ENCODE measurements at regions not wholly inside any gene's neighbourhood (a gene's known extent, or its start where the extent isn't known, plus 50 kb on each side); places are given as distances from the start of the nearest gene placed in this dataset.

DNA sequence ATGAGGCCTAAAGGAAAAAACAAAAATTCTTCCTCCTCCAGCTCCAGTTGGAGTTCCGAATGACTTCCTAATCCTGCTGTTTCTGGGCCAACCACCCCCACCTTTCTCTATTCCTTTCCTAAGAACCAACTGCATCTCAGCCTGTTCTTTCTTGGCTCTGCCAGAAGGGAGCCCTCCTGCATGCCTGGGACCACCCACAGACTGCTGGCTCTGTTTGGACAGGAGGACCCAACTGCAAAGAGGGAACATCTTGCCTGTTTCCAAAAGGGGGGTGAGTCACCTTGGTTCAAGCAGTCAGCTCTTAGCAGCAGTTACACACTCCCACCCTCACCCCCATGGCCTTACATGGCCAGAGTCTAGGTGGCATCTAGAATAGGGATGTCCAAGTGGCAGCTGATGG is 116.0 kb upstream of the PRICKLE2 start:
- peaks cover 0 to 3% of the 10 kb centered on the region in 2 donors for H3K4me1 ChIP-seq (ENCODE audit: control insufficient read depth in 2 of 2, insufficient read depth in 2 of 2, low read length in 1 of 2)

GRCh38 chr3:64340641-64341101 is 115.4 kb upstream of the PRICKLE2 start:
- Histone ChIP-seq H3K36me3 (ENCODE audit: control insufficient read depth in 2 of 2, insufficient read depth in 2 of 2, low read length in 1 of 2) (no peaks in the 10 kb centered on the region), H3K27ac (ENCODE audit: low read depth in 2 of 2, low read length in 1 of 2) (peak overlapping the region in 1 of 2 donors; percentile 31), H3K27me3 (ENCODE audit: control insufficient read depth in 1 of 2, insufficient read depth in 2 of 2, low read length in 2 of 2) (no peaks in the 10 kb centered on the region), H3K4me1 (ENCODE audit: control insufficient read depth in 2 of 2, insufficient read depth in 2 of 2, low read length in 1 of 2) (peaks cover 0 to 3% of the 10 kb centered on the region in 2 donors), H3K4me3 (ENCODE audit: low read depth in 1 of 2, low read length in 2 of 2) (no peak overlapping the region), H3K9me3 (ENCODE audit: control insufficient read depth in 2 of 2, insufficient read depth in 1 of 2, low read depth in 1 of 2, low read length in 1 of 2) (no peaks in the 10 kb centered on the region)
- WGBS, 2 donors: 67 to 72% methylated on average over 11 of the region's 11 CpGs

More for the DNA sequence above, 116.0 kb upstream of the PRICKLE2 start:
- H3K27ac ChIP-seq (ENCODE audit: low read depth in 2 of 2, low read length in 1 of 2): peak overlapping the region; percentile 10 to 15
- H3K9me3 ChIP-seq (ENCODE audit: control insufficient read depth in 2 of 2, insufficient read depth in 1 of 2, low read depth in 1 of 2, low read length in 1 of 2): no peaks in the 10 kb centered on the region
- WGBS, 2 donors: 70 to 79% methylated on average over 1 of the region's 1 CpG
- H3K27me3 ChIP-seq (ENCODE audit: control insufficient read depth in 1 of 2, insufficient read depth in 2 of 2, low read length in 2 of 2): no peaks in the 10 kb centered on the region
- H3K4me3 ChIP-seq (ENCODE audit: low read depth in 1 of 2, low read length in 2 of 2): no peak overlapping the region
- no peaks in the 10 kb centered on the region for H3K36me3 ChIP-seq (ENCODE audit: control insufficient read depth in 2 of 2, insufficient read depth in 2 of 2, low read length in 1 of 2)

DNA sequence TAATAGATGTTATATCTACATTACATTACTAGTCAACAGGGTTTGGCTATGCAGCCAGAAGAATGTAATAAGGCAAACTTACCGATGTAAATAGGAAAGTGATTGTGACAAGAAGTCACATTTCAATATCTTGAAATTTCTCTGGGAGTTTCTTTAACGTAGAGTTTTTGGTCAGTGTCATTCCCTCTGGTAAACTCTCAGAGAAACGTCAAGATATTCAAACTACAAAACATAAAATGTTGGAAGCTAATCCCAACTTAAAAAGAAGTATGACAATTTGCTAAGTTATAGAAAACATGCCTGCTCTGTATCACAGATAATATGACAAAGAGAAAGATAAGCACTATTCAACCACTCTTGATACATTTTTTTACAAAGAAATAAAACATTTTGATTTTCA is 111.2 kb upstream of the PRICKLE2 start:
- no peaks in the 10 kb centered on the region for H3K9me3 ChIP-seq (ENCODE audit: control insufficient read depth in 2 of 2, insufficient read depth in 1 of 2, low read depth in 1 of 2, low read length in 1 of 2)
- H3K4me3 ChIP-seq (ENCODE audit: low read depth in 1 of 2, low read length in 2 of 2): no peak overlapping the region
- H3K4me1 ChIP-seq (ENCODE audit: control insufficient read depth in 2 of 2, insufficient read depth in 2 of 2, low read length in 1 of 2): no peaks in the 10 kb centered on the region
- no peaks in the 10 kb centered on the region for H3K36me3 ChIP-seq (ENCODE audit: control insufficient read depth in 2 of 2, insufficient read depth in 2 of 2, low read length in 1 of 2)
- H3K27ac ChIP-seq (ENCODE audit: low read depth in 2 of 2, low read length in 1 of 2): no peak overlapping the region
- no peaks in the 10 kb centered on the region for H3K27me3 ChIP-seq (ENCODE audit: control insufficient read depth in 1 of 2, insufficient read depth in 2 of 2, low read length in 2 of 2)
- 80% methylated on average over 3 of the region's 3 CpGs for WGBS, 2 donors

GRCh38 chr3:64332459-64333350 is 107.4 kb upstream of the PRICKLE2 start:
- Histone ChIP-seq H3K4me1 (ENCODE audit: control insufficient read depth in 2 of 2, insufficient read depth in 2 of 2, low read length in 1 of 2) (no peaks in the 10 kb centered on the region), H3K27me3 (ENCODE audit: control insufficient read depth in 1 of 2, insufficient read depth in 2 of 2, low read length in 2 of 2) (no peaks in the 10 kb centered on the region), H3K27ac (ENCODE audit: low read depth in 2 of 2, low read length in 1 of 2) (no peak overlapping the region), H3K36me3 (ENCODE audit: control insufficient read depth in 2 of 2, insufficient read depth in 2 of 2, low read length in 1 of 2) (no peaks in the 10 kb centered on the region), H3K4me3 (ENCODE audit: low read depth in 1 of 2, low read length in 2 of 2) (no peak overlapping the region), H3K9me3 (ENCODE audit: control insufficient read depth in 2 of 2, insufficient read depth in 1 of 2, low read depth in 1 of 2, low read length in 1 of 2) (no peaks in the 10 kb centered on the region)
- 74 to 78% methylated on average over 9 of the region's 9 CpGs for WGBS, 2 donors

GRCh38 chr3:64331605-64332004 is 106.3 kb upstream of the PRICKLE2 start:
- no peaks in the 10 kb centered on the region for H3K27me3 ChIP-seq (ENCODE audit: control insufficient read depth in 1 of 2, insufficient read depth in 2 of 2, low read length in 2 of 2)
- H3K27ac ChIP-seq (ENCODE audit: low read depth in 2 of 2, low read length in 1 of 2): no peak overlapping the region
- H3K4me1 ChIP-seq (ENCODE audit: control insufficient read depth in 2 of 2, insufficient read depth in 2 of 2, low read length in 1 of 2): no peaks in the 10 kb centered on the region
- H3K36me3 ChIP-seq (ENCODE audit: control insufficient read depth in 2 of 2, insufficient read depth in 2 of 2, low read length in 1 of 2): no peaks in the 10 kb centered on the region
- 87 to 89% methylated on average over 12 of the region's 12 CpGs for WGBS, 2 donors
- no peak overlapping the region for H3K4me3 ChIP-seq (ENCODE audit: low read depth in 1 of 2, low read length in 2 of 2)
- H3K9me3 ChIP-seq (ENCODE audit: control insufficient read depth in 2 of 2, insufficient read depth in 1 of 2, low read depth in 1 of 2, low read length in 1 of 2): no peaks in the 10 kb centered on the region

DNA sequence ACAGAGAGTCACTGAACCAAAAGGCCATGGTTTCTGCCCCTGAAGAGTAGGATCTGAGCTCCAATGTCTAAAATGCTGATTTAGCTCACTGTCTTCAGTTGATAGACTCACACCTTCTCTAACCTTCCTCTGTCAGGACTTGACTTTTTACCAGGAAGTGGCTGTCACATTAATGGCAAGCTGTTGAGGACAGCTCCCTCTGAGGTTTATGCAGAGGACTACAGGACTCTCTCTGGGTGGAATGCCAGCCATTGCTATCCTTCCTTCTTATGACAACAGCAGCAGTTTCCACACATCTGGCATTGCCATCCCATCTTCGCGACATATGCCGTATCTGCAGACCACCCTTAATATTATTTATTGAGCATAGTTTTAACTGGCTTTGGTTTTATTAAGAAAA is 103.8 kb upstream of the PRICKLE2 start:
- H3K4me3 ChIP-seq (ENCODE audit: low read depth in 1 of 2, low read length in 2 of 2): no peak overlapping the region
- no peaks in the 10 kb centered on the region for H3K27me3 ChIP-seq (ENCODE audit: control insufficient read depth in 1 of 2, insufficient read depth in 2 of 2, low read length in 2 of 2)
- no peaks in the 10 kb centered on the region for H3K36me3 ChIP-seq (ENCODE audit: control insufficient read depth in 2 of 2, insufficient read depth in 2 of 2, low read length in 1 of 2)
- WGBS, 2 donors: 94 to 99% methylated on average over 3 of the region's 3 CpGs
- H3K4me1 ChIP-seq (ENCODE audit: control insufficient read depth in 2 of 2, insufficient read depth in 2 of 2, low read length in 1 of 2): no peaks in the 10 kb centered on the region
- H3K9me3 ChIP-seq (ENCODE audit: control insufficient read depth in 2 of 2, insufficient read depth in 1 of 2, low read depth in 1 of 2, low read length in 1 of 2): no peaks in the 10 kb centered on the region
- H3K27ac ChIP-seq (ENCODE audit: low read depth in 2 of 2, low read length in 1 of 2): no peak overlapping the region

- Histone ChIP-seq H3K27me3 (ENCODE audit: control insufficient read depth in 1 of 2, insufficient read depth in 2 of 2, low read length in 2 of 2) (no peaks in the 10 kb centered on the region), H3K27ac (ENCODE audit: low read depth in 2 of 2, low read length in 1 of 2) (peak overlapping the region; percentile 47 to 48), H3K4me1 (ENCODE audit: control insufficient read depth in 2 of 2, insufficient read depth in 2 of 2, low read length in 1 of 2) (no peaks in the 10 kb centered on the region), H3K9me3 (ENCODE audit: control insufficient read depth in 2 of 2, insufficient read depth in 1 of 2, low read depth in 1 of 2, low read length in 1 of 2) (no peaks in the 10 kb centered on the region), H3K4me3 (ENCODE audit: low read depth in 1 of 2, low read length in 2 of 2) (no peak overlapping the region), H3K36me3 (ENCODE audit: control insufficient read depth in 2 of 2, insufficient read depth in 2 of 2, low read length in 1 of 2) (no peaks in the 10 kb centered on the region)
- 75 to 77% methylated on average over 11 of the region's 11 CpGs for WGBS, 2 donors
Observed at GRCh38 chr3:64327100-64327804, 102.0 kb upstream of the PRICKLE2 start.

GRCh38 chr3:64321747-64322146 is 96.5 kb upstream of the PRICKLE2 start:
- H3K27me3 ChIP-seq (ENCODE audit: control insufficient read depth in 1 of 2, insufficient read depth in 2 of 2, low read length in 2 of 2): no peaks in the 10 kb centered on the region
- no peaks in the 10 kb centered on the region for H3K36me3 ChIP-seq (ENCODE audit: control insufficient read depth in 2 of 2, insufficient read depth in 2 of 2, low read length in 1 of 2)
- WGBS, 2 donors: 20 to 43% methylated on average over 1 of the region's 1 CpG
- no peak overlapping the region for H3K4me3 ChIP-seq (ENCODE audit: low read depth in 1 of 2, low read length in 2 of 2)
- no peaks in the 10 kb centered on the region for H3K9me3 ChIP-seq (ENCODE audit: control insufficient read depth in 2 of 2, insufficient read depth in 1 of 2, low read depth in 1 of 2, low read length in 1 of 2)
- no peaks in the 10 kb centered on the region for H3K4me1 ChIP-seq (ENCODE audit: control insufficient read depth in 2 of 2, insufficient read depth in 2 of 2, low read length in 1 of 2)
- no peak overlapping the region for H3K27ac ChIP-seq (ENCODE audit: low read depth in 2 of 2, low read length in 1 of 2)

DNA sequence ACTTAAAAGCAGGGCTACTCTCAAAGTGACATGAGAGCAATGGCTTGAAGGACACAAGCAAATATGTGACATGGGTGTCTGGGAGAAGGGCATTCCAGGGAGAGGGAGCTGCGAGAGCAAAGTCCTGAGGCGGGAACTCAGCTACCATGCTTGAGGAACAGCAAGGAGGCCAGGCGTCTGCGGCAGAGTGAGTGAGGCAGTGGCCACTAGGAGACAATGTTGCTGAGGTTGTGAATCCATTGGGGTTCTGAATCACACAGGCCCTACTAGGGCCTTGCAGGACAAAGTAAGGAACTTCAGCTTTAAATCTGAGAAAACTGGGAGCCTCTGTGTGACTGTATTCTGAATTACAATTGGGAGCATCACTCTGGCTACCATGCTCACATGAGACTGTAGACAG is 94.1 kb upstream of the PRICKLE2 start:
- H3K27me3 ChIP-seq (ENCODE audit: control insufficient read depth in 1 of 2, insufficient read depth in 2 of 2, low read length in 2 of 2): no peaks in the 10 kb centered on the region
- H3K4me3 ChIP-seq (ENCODE audit: low read depth in 1 of 2, low read length in 2 of 2): no peak overlapping the region
- no peaks in the 10 kb centered on the region for H3K36me3 ChIP-seq (ENCODE audit: control insufficient read depth in 2 of 2, insufficient read depth in 2 of 2, low read length in 1 of 2)
- H3K4me1 ChIP-seq (ENCODE audit: control insufficient read depth in 2 of 2, insufficient read depth in 2 of 2, low read length in 1 of 2): no peaks in the 10 kb centered on the region
- no peak overlapping the region for H3K27ac ChIP-seq (ENCODE audit: low read depth in 2 of 2, low read length in 1 of 2)
- H3K9me3 ChIP-seq (ENCODE audit: control insufficient read depth in 2 of 2, insufficient read depth in 1 of 2, low read depth in 1 of 2, low read length in 1 of 2): no peaks in the 10 kb centered on the region
- 91 to 95% methylated on average over 4 of the region's 4 CpGs for WGBS, 2 donors

Data from esophagus (tissue), 2 donors.